Osteocyte (in vitro differentiated cells): ENCODE measurements at regions not wholly inside any gene's neighbourhood (a gene's known extent, or its start where the extent isn't known, plus 50 kb on each side); places are given as distances from the start of the nearest gene placed in this dataset.

Experiments used
- DNase-seq: peaks from one replicate; pipeline ENCODE4 v3.0.0; 2021; ENCODE audit warnings: mixed read lengths; ENCODE audit not compliant: unreplicated experiment; ENCODE audit errors: extremely low spot score
- H3K27ac Mint-ChIP-seq: one replicate; pipeline ENCODE4 v1.8.0; 2021; ENCODE audit warnings: mild to moderate bottlenecking, mixed read lengths; ENCODE audit not compliant: unreplicated experiment
- H3K27me3 Mint-ChIP-seq: one replicate; pipeline ENCODE4 v1.8.0; 2021; ENCODE audit warnings: mixed read lengths; ENCODE audit not compliant: unreplicated experiment
- H3K36me3 Mint-ChIP-seq: one replicate; pipeline ENCODE4 v1.8.0; 2021; ENCODE audit warnings: mixed read lengths; ENCODE audit not compliant: unreplicated experiment
- H3K4me1 Mint-ChIP-seq: one replicate; pipeline ENCODE4 v1.8.0; 2021; ENCODE audit warnings: mixed read lengths; ENCODE audit not compliant: unreplicated experiment
- H3K4me3 Mint-ChIP-seq: one replicate; pipeline ENCODE4 v1.8.0; 2021; ENCODE audit warnings: mild to moderate bottlenecking, moderate library complexity, mixed read lengths; ENCODE audit not compliant: unreplicated experiment
- H3K9me3 Mint-ChIP-seq: one replicate; pipeline ENCODE4 v1.8.0; 2021; ENCODE audit warnings: mixed read lengths; ENCODE audit not compliant: unreplicated experiment
- CTCF ChIP-seq: fragments of 200-600 bp; sonication (generic); IDR thresholded peaks from 2 replicates; pipeline ENCODE4 v1.5.0; 2021; ENCODE audit warnings: antibody characterized with exemption, mild to moderate bottlenecking, moderate library complexity

GRCh38 chr6:106022801-106023200 is 63.3 kb upstream of the PRDM1 start:
- H3K27me3 Mint-ChIP-seq: peaks cover 5% of the 10 kb centered on the region
- H3K4me3 Mint-ChIP-seq: no peak overlapping the region
- no peaks in the 10 kb centered on the region for H3K9me3 Mint-ChIP-seq
- no peak for TF ChIP-seq CTCF
- H3K36me3 Mint-ChIP-seq: no peaks in the 10 kb centered on the region
- no peaks in the 10 kb centered on the region for H3K4me1 Mint-ChIP-seq
- H3K27ac Mint-ChIP-seq: no peak overlapping the region
- DNase-seq: no peak

GRCh38 chr6:106017454-106017853 is 68.7 kb upstream of the PRDM1 start:
- peaks cover 39% of the 10 kb centered on the region for H3K27me3 Mint-ChIP-seq
- no peaks in the 10 kb centered on the region for H3K9me3 Mint-ChIP-seq
- no peak overlapping the region for H3K4me3 Mint-ChIP-seq
- no peaks in the 10 kb centered on the region for H3K4me1 Mint-ChIP-seq
- no peak for TF ChIP-seq CTCF
- H3K27ac Mint-ChIP-seq: no peak overlapping the region
- no peaks in the 10 kb centered on the region for H3K36me3 Mint-ChIP-seq
- DNase-seq: no peak

- Mint-ChIP-seq H3K9me3 (no peaks in the 10 kb centered on the region), H3K4me3 (no peak overlapping the region), H3K4me1 (no peaks in the 10 kb centered on the region), H3K27ac (no peak overlapping the region), H3K27me3 (peaks cover 39% of the 10 kb centered on the region), H3K36me3 (no peaks in the 10 kb centered on the region)
- DNase-seq: no peak
- TF ChIP-seq CTCF: no peak
These were observed 71.2 kb upstream of the PRDM1 start for GRCh38 chr6:106014955-106015354.

DNA sequence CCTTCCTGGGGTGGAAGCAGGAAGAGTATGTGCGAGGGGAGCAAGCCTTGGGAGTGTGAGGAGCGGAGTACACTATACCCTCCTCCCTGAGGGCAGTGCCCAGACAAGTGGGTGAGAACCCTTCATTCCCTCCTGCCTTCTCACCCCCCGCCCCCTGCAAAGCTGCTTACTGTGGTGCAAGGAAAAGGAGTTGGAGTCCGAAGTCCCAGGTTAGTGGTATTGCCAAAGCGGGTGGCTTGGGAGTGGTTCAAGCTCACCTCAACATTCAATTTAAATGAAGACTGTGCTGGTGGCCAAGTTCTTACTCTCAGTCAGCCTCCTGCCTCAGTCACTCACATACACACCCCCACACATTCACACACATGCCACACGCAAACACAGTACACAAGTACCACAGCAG is 74.7 kb upstream of the PRDM1 start:
- H3K27me3 Mint-ChIP-seq: peaks cover 35% of the 10 kb centered on the region
- no peak overlapping the region for H3K4me3 Mint-ChIP-seq
- no peak for TF ChIP-seq CTCF
- no peaks in the 10 kb centered on the region for H3K4me1 Mint-ChIP-seq
- DNase-seq: no peak
- no peaks in the 10 kb centered on the region for H3K9me3 Mint-ChIP-seq
- no peaks in the 10 kb centered on the region for H3K36me3 Mint-ChIP-seq
- no peak overlapping the region for H3K27ac Mint-ChIP-seq

GRCh38 chr6:106005954-106006353 is 80.2 kb upstream of the PRDM1 start:
- Mint-ChIP-seq H3K4me1 (no peaks in the 10 kb centered on the region), H3K9me3 (no peaks in the 10 kb centered on the region), H3K27me3 (peaks cover 55% of the 10 kb centered on the region), H3K4me3 (no peak overlapping the region), H3K27ac (no peak overlapping the region), H3K36me3 (no peaks in the 10 kb centered on the region)
- TF ChIP-seq CTCF: no peak
- no peak for DNase-seq
